Keratinocyte (primary cell): ENCODE measurements at regions not wholly inside any gene's neighbourhood (a gene's known extent, or its start where the extent isn't known, plus 50 kb on each side); places are given as distances from the start of the nearest gene placed in this dataset.

Source experiments
- EZH2 ChIP-seq: IDR thresholded peaks from one replicate; pipeline ENCODE4 v1.6.1; 2012; ENCODE audit warnings: inconsistent platforms, mild to moderate bottlenecking, low read length, moderate library complexity
- TF ChIP-seq, protein P1 (sequence below), 3 experiments: IDR thresholded peaks in 1 of 3; conservative IDR thresholded peaks in 1 of 3; optimal IDR thresholded peaks in 1 of 3; 2 replicates in 2 of 3; 3 replicates in 1 of 3; pipeline versions ENCODE3 to v1.5.1; 2011; ENCODE audit warnings: low read length in 3 of 3, mild to moderate bottlenecking in 3 of 3, moderate library complexity in 2 of 3, control low read depth in 1 of 3, inconsistent platforms in 1 of 3; ENCODE audit not compliant: insufficient read depth in 2 of 3; ENCODE audit errors: extremely low read depth in 1 of 3

- TF ChIP-seq, protein P1, sequence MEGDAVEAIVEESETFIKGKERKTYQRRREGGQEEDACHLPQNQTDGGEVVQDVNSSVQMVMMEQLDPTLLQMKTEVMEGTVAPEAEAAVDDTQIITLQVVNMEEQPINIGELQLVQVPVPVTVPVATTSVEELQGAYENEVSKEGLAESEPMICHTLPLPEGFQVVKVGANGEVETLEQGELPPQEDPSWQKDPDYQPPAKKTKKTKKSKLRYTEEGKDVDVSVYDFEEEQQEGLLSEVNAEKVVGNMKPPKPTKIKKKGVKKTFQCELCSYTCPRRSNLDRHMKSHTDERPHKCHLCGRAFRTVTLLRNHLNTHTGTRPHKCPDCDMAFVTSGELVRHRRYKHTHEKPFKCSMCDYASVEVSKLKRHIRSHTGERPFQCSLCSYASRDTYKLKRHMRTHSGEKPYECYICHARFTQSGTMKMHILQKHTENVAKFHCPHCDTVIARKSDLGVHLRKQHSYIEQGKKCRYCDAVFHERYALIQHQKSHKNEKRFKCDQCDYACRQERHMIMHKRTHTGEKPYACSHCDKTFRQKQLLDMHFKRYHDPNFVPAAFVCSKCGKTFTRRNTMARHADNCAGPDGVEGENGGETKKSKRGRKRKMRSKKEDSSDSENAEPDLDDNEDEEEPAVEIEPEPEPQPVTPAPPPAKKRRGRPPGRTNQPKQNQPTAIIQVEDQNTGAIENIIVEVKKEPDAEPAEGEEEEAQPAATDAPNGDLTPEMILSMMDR (optimal IDR thresholded peaks at IDR 0.05 in 1 of 3, IDR thresholded peaks at IDR 0.05 in 1 of 3, conservative IDR thresholded peaks at IDR 0.05 in 1 of 3; ENCODE audit: extremely low read depth in 1 of 3, insufficient read depth in 2 of 3, low read length in 3 of 3) = peak in 2 of 3 experiments; percentile 31 to 42
- TF ChIP-seq EZH2 = no peak
Measured at GRCh38 chr20:39399463-39399862, 437.3 kb downstream of the DHX35 start.
